ENCODE measurements at regions not wholly inside any gene's neighbourhood (a gene's known extent, or its start where the extent isn't known, plus 50 kb on each side); places are given as distances from the start of the nearest gene placed in this dataset.

DNA sequence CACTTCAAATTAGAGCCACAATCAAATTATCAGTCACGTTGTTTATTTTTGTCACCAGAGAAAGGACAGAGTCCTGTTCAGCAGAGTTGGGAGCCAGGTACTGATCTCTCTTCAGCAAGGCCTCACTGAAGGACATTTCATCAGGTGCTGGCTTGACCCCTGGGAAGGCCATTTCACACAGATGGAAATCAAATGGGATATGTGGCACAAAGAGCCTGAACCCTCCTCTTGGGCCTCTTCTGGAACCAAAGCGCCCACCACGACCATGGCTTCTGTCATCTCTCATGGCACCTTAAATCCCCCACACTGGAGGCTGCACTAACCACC is 121.5 kb downstream of the PTCSC3 start:
- H3K9me3 Mint-ChIP-seq: no peaks in the 10 kb centered on the region
- H3K4me3 Mint-ChIP-seq: no peak overlapping the region
- no peaks in the 10 kb centered on the region for H3K27me3 Mint-ChIP-seq
- no peak for ATAC-seq
- H3K36me3 Mint-ChIP-seq: no peaks in the 10 kb centered on the region
- H3K4me1 Mint-ChIP-seq: no peaks in the 10 kb centered on the region
- H3K27ac Mint-ChIP-seq: no peak overlapping the region

- no peak for ATAC-seq
- Mint-ChIP-seq H3K4me3 (no peak overlapping the region), H3K9me3 (no peaks in the 10 kb centered on the region), H3K4me1 (no peaks in the 10 kb centered on the region), H3K27ac (no peak overlapping the region), H3K36me3 (no peaks in the 10 kb centered on the region), H3K27me3 (no peaks in the 10 kb centered on the region)
Measured at GRCh38 chr14:36054353-36055051, 122.0 kb downstream of the PTCSC3 start.

DNA sequence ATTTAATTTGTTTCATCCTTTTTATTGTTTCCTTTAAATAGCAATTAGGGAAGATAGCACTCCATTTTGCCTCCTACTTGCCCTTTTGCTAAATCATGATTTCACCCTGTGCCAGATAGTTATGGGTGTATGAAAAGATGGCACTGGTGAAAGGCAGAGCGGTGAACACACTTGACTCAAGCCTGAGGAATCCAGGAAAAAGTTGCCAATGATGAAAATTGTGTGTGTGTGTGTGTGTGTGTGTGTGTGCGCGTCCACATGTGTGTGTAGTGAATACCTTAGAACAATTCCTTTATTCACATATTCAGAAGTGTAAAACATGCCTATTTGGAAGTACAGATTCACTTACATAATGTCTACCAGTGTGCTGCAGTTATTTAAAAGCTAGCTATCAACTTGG is 123.8 kb downstream of the PTCSC3 start:
- no peak for ATAC-seq
- Mint-ChIP-seq H3K4me1 (no peaks in the 10 kb centered on the region), H3K36me3 (no peaks in the 10 kb centered on the region), H3K4me3 (no peak overlapping the region), H3K27ac (no peak overlapping the region), H3K27me3 (no peaks in the 10 kb centered on the region), H3K9me3 (no peaks in the 10 kb centered on the region)

DNA sequence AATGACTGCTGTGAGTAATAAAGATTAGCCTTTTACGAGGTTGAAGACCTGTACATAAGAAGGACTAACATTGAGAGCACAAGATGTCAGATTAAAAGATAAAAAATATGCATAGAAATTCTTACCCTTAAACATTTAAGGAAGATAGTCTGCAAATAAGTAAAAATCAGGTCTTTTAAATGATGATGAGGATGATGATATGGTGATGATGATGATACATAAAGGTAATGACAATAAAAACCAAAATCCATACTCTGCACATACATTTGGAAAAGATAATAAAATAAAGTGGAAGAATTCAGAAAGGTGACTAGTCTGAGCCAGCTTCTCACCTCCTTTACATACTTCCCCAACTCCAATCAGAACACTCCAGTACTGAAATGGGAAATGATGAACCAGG is 124.5 kb downstream of the PTCSC3 start:
- Mint-ChIP-seq H3K9me3 (no peaks in the 10 kb centered on the region), H3K4me3 (no peak overlapping the region), H3K27me3 (no peaks in the 10 kb centered on the region)

DNA sequence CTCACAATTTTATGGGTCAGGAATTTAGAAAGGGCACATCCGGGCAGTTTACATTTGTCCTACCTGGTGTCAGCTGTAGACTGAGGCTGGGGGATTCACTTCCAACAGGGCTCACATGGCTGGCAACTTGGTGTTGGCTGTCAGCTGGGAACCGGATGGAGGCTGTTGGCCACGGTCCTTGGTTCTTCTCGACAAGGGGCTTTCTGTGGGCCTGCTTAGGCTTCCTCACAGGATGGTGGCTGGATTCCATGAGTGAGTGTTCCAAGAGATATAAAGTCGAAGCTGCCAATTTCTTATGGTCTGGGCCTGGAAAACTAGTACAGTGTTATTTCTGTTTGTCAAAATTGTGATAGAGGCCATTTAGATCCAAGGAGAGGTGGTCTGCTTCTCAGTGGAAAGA is 127.9 kb downstream of the PTCSC3 start:
- no peaks in the 10 kb centered on the region for H3K36me3 Mint-ChIP-seq
- H3K9me3 Mint-ChIP-seq: no peaks in the 10 kb centered on the region
- no peak overlapping the region for H3K27ac Mint-ChIP-seq
- no peak overlapping the region for H3K4me3 Mint-ChIP-seq
- H3K27me3 Mint-ChIP-seq: peaks cover 9% of the 10 kb centered on the region
- no peaks in the 10 kb centered on the region for H3K4me1 Mint-ChIP-seq
- no peak for ATAC-seq

More for the DNA sequence above, 124.5 kb downstream of the PTCSC3 start:
- Mint-ChIP-seq H3K36me3 (no peaks in the 10 kb centered on the region), H3K27ac (no peak overlapping the region), H3K4me1 (no peaks in the 10 kb centered on the region)
- ATAC-seq: no peak

DNA sequence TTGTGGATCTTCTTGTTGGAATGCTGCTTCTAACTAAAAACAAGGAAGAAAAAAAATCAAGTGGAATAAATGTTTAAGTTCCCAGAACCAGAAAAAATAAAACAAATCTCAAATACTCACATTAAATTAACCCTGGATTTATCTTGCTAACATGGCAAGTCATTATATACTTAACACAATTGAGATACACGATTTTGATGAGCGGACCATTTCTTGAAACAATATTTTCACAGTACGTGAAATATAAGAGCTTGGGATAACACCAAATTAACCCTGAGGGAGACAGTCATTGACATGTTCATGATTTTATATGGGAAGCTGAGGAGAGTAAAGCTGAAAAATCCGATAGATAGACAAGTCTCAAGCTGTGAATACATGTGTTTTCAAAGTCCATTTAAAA is 128.6 kb downstream of the PTCSC3 start:
- peaks cover 9% of the 10 kb centered on the region for H3K27me3 Mint-ChIP-seq
- no peaks in the 10 kb centered on the region for H3K9me3 Mint-ChIP-seq
- ATAC-seq: no peak
- H3K36me3 Mint-ChIP-seq: no peaks in the 10 kb centered on the region
- no peaks in the 10 kb centered on the region for H3K4me1 Mint-ChIP-seq
- no peak overlapping the region for H3K27ac Mint-ChIP-seq
- no peak overlapping the region for H3K4me3 Mint-ChIP-seq

DNA sequence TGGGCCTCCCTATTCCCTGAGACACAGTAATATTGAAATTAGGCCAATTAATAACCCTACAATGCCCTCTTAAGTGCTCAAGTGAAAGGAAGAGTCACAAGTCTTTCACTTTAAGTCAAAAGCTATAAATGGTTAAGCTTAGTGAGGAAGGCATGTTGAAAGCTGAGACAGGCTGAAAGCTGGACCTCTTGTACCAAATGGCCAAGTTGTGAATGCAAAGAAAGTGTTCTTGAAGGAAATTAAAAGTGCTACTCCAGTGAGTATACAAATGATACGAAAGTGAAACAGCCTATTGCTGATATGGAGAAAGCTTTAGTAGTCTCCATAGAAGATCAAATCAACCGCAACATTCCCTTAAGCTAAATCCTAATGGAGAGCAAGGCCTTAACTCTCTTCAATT is 140.8 kb downstream of the PTCSC3 start:
- H3K36me3 Mint-ChIP-seq: no peaks in the 10 kb centered on the region
- no peak for ATAC-seq
- no peaks in the 10 kb centered on the region for H3K4me1 Mint-ChIP-seq
- H3K4me3 Mint-ChIP-seq: no peak overlapping the region
- H3K27me3 Mint-ChIP-seq: no peaks in the 10 kb centered on the region
- H3K9me3 Mint-ChIP-seq: no peaks in the 10 kb centered on the region
- H3K27ac Mint-ChIP-seq: no peak overlapping the region

- no peak overlapping the region for H3K27ac Mint-ChIP-seq
- H3K9me3 Mint-ChIP-seq: no peaks in the 10 kb centered on the region
- H3K4me3 Mint-ChIP-seq: no peak overlapping the region
- no peaks in the 10 kb centered on the region for H3K27me3 Mint-ChIP-seq
- H3K4me1 Mint-ChIP-seq: no peaks in the 10 kb centered on the region
- no peak for ATAC-seq
- H3K36me3 Mint-ChIP-seq: no peaks in the 10 kb centered on the region
Measured at GRCh38 chr14:36028665-36029064, 147.9 kb downstream of the PTCSC3 start.

DNA sequence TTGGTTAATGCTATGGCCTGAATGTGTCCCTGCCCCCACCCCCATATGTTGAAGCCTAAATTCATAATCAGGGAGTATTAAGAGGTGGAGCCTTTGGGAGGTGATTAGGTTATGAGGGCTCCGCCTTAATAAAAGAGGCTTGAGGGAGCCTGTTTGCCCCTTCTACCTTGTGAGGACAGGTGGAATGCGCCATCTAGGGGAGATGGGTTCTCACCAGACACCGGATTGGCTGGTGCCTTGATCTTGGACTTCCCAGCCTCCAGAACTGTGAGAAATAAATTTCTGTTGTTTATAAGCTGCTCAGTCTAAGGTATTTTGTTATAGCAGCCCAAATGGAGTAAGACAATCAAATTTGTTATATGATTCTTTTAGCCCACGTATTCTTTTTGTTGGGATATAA is 148.3 kb downstream of the PTCSC3 start:
- H3K27ac Mint-ChIP-seq: no peak overlapping the region
- H3K4me3 Mint-ChIP-seq: no peak overlapping the region
- H3K4me1 Mint-ChIP-seq: no peaks in the 10 kb centered on the region
- H3K27me3 Mint-ChIP-seq: no peaks in the 10 kb centered on the region
- no peak for ATAC-seq
- no peaks in the 10 kb centered on the region for H3K36me3 Mint-ChIP-seq
- no peaks in the 10 kb centered on the region for H3K9me3 Mint-ChIP-seq

- H3K36me3 Mint-ChIP-seq: no peaks in the 10 kb centered on the region
- H3K4me3 Mint-ChIP-seq: no peak overlapping the region
- H3K9me3 Mint-ChIP-seq: no peaks in the 10 kb centered on the region
- no peaks in the 10 kb centered on the region for H3K4me1 Mint-ChIP-seq
- no peak for ATAC-seq
- no peak overlapping the region for H3K27ac Mint-ChIP-seq
- H3K27me3 Mint-ChIP-seq: no peaks in the 10 kb centered on the region
Measured at GRCh38 chr14:36027354-36027753, 149.2 kb downstream of the PTCSC3 start.

DNA sequence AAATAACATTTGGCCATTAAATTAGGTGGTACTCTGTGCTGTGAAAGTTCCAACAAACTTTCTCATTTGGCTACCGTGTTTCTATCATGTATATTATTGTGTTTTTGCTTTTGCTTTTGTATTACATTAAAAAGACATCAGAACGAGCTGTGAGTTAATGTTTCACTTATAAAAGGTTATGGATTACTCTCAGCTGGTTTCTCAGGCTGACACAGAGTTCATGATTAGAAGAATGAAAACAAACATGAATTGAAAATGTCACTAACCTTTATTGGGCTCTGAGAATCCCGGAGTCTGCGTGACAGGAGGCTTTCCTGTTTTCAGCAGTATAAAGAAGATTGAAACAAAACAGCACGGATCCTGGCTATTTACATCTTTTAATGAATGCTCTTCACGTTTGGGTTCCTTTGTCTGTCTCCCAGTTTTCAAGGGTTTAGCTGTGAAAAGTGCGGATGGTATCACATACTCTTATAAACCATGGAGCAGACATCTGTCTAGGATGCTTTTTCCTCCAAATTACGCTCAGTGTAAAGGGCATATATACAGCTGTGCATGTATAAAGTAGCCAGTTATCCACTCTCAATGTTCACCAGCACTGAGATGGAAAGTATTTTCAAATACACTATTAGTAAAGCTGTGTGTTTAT is 153.6 kb downstream of the PTCSC3 start:
- H3K27me3 Mint-ChIP-seq: no peaks in the 10 kb centered on the region
- no peak overlapping the region for H3K4me3 Mint-ChIP-seq
- no peak for ATAC-seq
- no peaks in the 10 kb centered on the region for H3K9me3 Mint-ChIP-seq
- no peaks in the 10 kb centered on the region for H3K36me3 Mint-ChIP-seq
- H3K4me1 Mint-ChIP-seq: no peaks in the 10 kb centered on the region
- H3K27ac Mint-ChIP-seq: no peak overlapping the region

DNA sequence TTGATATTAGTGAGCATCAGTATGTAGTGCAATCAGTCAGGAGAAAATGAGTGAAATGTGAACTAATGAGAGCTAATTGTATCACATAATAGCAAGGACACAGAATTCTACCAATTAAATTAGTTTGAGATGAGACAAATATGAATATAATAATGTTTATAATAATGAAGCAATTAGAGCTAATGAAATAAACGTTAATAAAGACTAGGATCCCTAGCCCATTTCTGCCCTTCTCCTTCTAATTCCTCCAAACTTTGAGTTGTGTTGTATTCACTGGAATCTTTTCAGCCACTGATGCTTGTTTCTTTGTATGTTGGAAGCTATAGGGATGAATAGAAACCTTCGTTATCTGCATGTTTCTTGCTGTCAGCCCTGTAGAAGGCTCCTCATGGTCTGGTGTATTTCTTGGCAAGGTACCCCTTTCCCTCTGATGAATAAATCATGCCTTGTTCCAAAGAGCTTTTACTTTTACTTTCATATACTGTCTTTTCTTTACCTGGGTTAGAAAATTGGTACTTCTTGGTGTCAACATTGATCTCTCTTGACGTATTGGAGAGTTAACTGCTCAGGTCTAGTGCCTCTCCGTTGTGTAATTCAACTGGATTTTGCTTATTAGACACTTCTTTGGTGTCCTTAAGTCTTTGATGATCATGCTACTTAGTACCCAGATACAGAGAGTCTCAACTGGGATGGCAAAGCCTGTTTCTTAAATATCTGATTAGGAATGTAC is 154.8 kb downstream of the PTCSC3 start:
- ATAC-seq: no peak
- Mint-ChIP-seq H3K27me3 (no peaks in the 10 kb centered on the region), H3K36me3 (no peaks in the 10 kb centered on the region), H3K27ac (no peak overlapping the region), H3K4me1 (no peaks in the 10 kb centered on the region), H3K9me3 (no peaks in the 10 kb centered on the region), H3K4me3 (no peak overlapping the region)

GRCh38 chr14:36021030-36021422 is 155.5 kb downstream of the PTCSC3 start:
- ATAC-seq: no peak
- no peaks in the 10 kb centered on the region for H3K4me1 Mint-ChIP-seq
- no peaks in the 10 kb centered on the region for H3K36me3 Mint-ChIP-seq
- no peaks in the 10 kb centered on the region for H3K9me3 Mint-ChIP-seq
- H3K27me3 Mint-ChIP-seq: no peaks in the 10 kb centered on the region
- H3K27ac Mint-ChIP-seq: no peak overlapping the region
- no peak overlapping the region for H3K4me3 Mint-ChIP-seq

GRCh38 chr14:36020120-36021029 is 156.1 kb downstream of the PTCSC3 start:
- no peak for ATAC-seq
- no peak overlapping the region for H3K27ac Mint-ChIP-seq
- H3K9me3 Mint-ChIP-seq: no peaks in the 10 kb centered on the region
- H3K36me3 Mint-ChIP-seq: no peaks in the 10 kb centered on the region
- H3K4me3 Mint-ChIP-seq: no peak overlapping the region
- no peaks in the 10 kb centered on the region for H3K27me3 Mint-ChIP-seq
- H3K4me1 Mint-ChIP-seq: no peaks in the 10 kb centered on the region

- no peak overlapping the region for H3K27ac Mint-ChIP-seq
Measured at GRCh38 chr14:36019126-36019525, 157.4 kb downstream of the PTCSC3 start.

More at GRCh38 chr14:36019126-36019525, 157.4 kb downstream of the PTCSC3 start:
- ATAC-seq: no peak
- H3K27me3 Mint-ChIP-seq: peaks cover 9% of the 10 kb centered on the region
- H3K36me3 Mint-ChIP-seq: no peaks in the 10 kb centered on the region
- H3K4me3 Mint-ChIP-seq: no peak overlapping the region
- no peaks in the 10 kb centered on the region for H3K4me1 Mint-ChIP-seq
- no peaks in the 10 kb centered on the region for H3K9me3 Mint-ChIP-seq

Data from stimulated activated memory B cell treated with anti-CD40 and anti-IgM and Interleukin-4, amounts not matched to agents 10 μg/mL and 1 μg/mL and 100 μg/mL, for 72 hours (primary cell).